ENCODE measurements at regions not wholly inside any gene's neighbourhood (a gene's known extent, or its start where the extent isn't known, plus 50 kb on each side); places are given as distances from the start of the nearest gene placed in this dataset.
"Not testable (repeated sequence)": the region's sequence is repeated elsewhere in the genome, so short reads cannot be mapped to it uniquely, and the experiment has no call there.

- intact Hi-C loops (cut with micrococcal nuclease) = no loop called here
- no peak for DNase-seq
- no peak for ATAC-seq
These were observed 257.7 kb downstream of the ADGRD1 start for GRCh38 chr12:131211340-131211938.

- intact Hi-C loops (cut with micrococcal nuclease) = no loop called here
- ATAC-seq (no peak), DNase-seq (no peak)
These were observed 260.3 kb downstream of the ADGRD1 start for GRCh38 chr12:131213896-131214442.

GRCh38 chr12:131214936-131215335 is 261.2 kb downstream of the ADGRD1 start:
- ATAC-seq; intact Hi-C loops (cut with micrococcal nuclease); DNase-seq: not testable (repeated sequence)

GRCh38 chr12:131216587-131216986 is 262.9 kb downstream of the ADGRD1 start:
- DNase-seq; intact Hi-C loops (cut with micrococcal nuclease): not testable (repeated sequence)
- ATAC-seq = peak; percentile 17

GRCh38 chr12:131217024-131217586 is 263.4 kb downstream of the ADGRD1 start:
- no peak for DNase-seq
- intact Hi-C loops (cut with micrococcal nuclease) = no loop called here
- ATAC-seq = peak; percentile 43

- DNase-seq (no peak), ATAC-seq (no peak)
- intact Hi-C loops (cut with micrococcal nuclease) = no loop called here
These were observed 264.6 kb downstream of the ADGRD1 start for GRCh38 chr12:131218026-131218922.

GRCh38 chr12:131218923-131219669 is 265.4 kb downstream of the ADGRD1 start:
- DNase-seq = no peak
- intact Hi-C loops (cut with micrococcal nuclease) = no loop called here
- no peak for ATAC-seq

- intact Hi-C loops (cut with micrococcal nuclease) = no loop called here
- DNase-seq (no peak), ATAC-seq (no peak)
These were observed 266.1 kb downstream of the ADGRD1 start for GRCh38 chr12:131219670-131220330.

- ATAC-seq (no peak), DNase-seq (no peak)
- intact Hi-C loops (cut with micrococcal nuclease) = no loop called here
These were observed 266.6 kb downstream of the ADGRD1 start for GRCh38 chr12:131220331-131220685.

- intact Hi-C loops (cut with micrococcal nuclease) = no loop called here
- ATAC-seq (no peak), DNase-seq (no peak)
These were observed 267.6 kb downstream of the ADGRD1 start for GRCh38 chr12:131221061-131221956.

GRCh38 chr12:131221957-131222328 is 268.2 kb downstream of the ADGRD1 start:
- intact Hi-C loops (cut with micrococcal nuclease) = no loop called here
- ATAC-seq = no peak
- DNase-seq = no peak

GRCh38 chr12:131222329-131223139 is 268.8 kb downstream of the ADGRD1 start:
- intact Hi-C loops (cut with micrococcal nuclease) = no loop called here
- no peak for DNase-seq
- ATAC-seq = no peak

GRCh38 chr12:131223171-131223761 is 269.6 kb downstream of the ADGRD1 start:
- ATAC-seq = no peak
- DNase-seq = no peak
- intact Hi-C loops (cut with micrococcal nuclease) = no loop called here

- intact Hi-C loops (cut with micrococcal nuclease) = no loop called here
- DNase-seq (no peak), ATAC-seq (no peak)
These were observed 270.1 kb downstream of the ADGRD1 start for GRCh38 chr12:131223791-131224225.

GRCh38 chr12:131224226-131225065 is 270.7 kb downstream of the ADGRD1 start:
- intact Hi-C loops (cut with micrococcal nuclease); DNase-seq; ATAC-seq: not testable (repeated sequence)

GRCh38 chr12:131225066-131225380 is 271.3 kb downstream of the ADGRD1 start:
- intact Hi-C loops (cut with micrococcal nuclease); ATAC-seq; DNase-seq: not testable (repeated sequence)

Measured in left ventricle myocardium superior (tissue), 1 donor.